ENCODE measurements at regions not wholly inside any gene's neighbourhood (a gene's known extent, or its start where the extent isn't known, plus 50 kb on each side); places are given as distances from the start of the nearest gene placed in this dataset.

DNA sequence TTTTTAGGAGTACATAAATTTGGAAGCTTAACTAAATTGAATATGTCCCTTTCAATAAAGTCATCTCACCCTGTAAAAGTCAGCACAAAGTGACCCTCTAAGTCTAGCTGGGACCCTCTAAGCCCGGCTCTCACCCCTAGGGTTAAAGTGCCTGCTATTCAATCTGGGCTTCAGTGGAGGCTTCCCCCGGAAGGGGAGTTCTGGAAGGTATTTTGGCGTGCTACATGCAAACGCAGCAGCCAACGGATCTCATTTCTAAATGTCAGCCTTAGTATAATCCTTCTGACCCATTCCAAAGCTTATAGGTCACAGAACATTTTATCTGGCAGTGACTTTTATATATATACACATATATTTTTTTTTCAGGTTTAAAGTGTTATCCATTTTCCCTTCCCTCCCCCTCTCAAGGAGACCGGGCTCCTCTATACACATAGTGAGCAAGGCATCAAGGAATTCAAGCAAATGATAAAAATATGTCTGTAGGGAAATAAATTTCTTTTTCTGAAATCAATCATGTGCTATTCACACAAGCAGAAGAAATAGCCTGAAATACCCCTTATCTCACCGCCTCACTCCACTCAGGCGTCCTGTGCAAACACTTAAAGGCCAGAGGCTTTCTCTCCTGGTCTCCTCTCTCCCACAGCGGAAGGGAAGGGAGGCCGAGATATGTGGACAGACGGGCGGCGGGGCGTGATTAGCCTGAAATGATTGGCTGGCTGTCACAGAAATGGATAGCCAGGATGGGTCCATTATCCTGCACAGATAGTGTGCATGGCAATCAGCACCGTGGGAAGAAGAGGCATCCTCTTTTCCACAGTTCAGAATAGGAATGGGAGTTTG lies 301.7 kb downstream of the GALC start:
- Histone ChIP-seq H3K36me3 (ENCODE audit: control insufficient read depth, insufficient read depth, low read length) (no peaks in the 10 kb centered on the region), H3K4me3 (replicated peaks; ENCODE audit: low read depth, low read length) (no peak overlapping the region), H3K27me3 (replicated peaks; ENCODE audit: control insufficient read depth, insufficient read depth, low read length) (no peaks in the 10 kb centered on the region)
- no peak for DNase-seq (ENCODE audit: extremely low read depth, insufficient read length)
- TF ChIP-seq, protein P1, sequence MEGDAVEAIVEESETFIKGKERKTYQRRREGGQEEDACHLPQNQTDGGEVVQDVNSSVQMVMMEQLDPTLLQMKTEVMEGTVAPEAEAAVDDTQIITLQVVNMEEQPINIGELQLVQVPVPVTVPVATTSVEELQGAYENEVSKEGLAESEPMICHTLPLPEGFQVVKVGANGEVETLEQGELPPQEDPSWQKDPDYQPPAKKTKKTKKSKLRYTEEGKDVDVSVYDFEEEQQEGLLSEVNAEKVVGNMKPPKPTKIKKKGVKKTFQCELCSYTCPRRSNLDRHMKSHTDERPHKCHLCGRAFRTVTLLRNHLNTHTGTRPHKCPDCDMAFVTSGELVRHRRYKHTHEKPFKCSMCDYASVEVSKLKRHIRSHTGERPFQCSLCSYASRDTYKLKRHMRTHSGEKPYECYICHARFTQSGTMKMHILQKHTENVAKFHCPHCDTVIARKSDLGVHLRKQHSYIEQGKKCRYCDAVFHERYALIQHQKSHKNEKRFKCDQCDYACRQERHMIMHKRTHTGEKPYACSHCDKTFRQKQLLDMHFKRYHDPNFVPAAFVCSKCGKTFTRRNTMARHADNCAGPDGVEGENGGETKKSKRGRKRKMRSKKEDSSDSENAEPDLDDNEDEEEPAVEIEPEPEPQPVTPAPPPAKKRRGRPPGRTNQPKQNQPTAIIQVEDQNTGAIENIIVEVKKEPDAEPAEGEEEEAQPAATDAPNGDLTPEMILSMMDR (IDR thresholded peaks at IDR 0.05; ENCODE audit: insufficient read depth, low read length, poor library complexity, severe bottlenecking): no peak

DNA sequence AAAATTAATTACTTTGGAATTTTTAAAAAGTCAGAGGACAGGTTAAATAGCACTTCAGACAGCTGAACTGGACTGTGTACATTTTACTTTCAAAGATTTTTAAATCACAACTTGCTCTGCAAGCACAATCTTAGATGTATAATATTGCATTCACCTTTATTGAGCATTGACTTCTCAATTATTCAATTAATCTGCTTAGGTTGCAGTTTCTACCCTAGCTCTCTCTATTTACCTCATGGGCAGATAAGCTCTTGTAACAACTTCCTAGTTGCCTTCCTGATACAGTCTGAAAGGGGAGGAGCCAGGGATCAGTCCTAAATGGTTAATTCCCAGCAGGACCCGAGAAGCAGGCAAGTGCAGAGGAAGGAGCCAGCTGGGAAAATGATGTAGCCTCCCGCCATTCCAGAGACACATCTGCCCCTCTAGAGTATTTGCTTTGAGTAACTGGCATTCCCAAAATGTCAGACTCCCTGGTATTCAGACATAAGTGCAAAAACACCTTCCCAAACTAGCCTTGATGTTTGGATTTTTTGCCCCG lies 302.8 kb downstream of the GALC start:
- H3K4me3 ChIP-seq (replicated peaks; ENCODE audit: low read depth, low read length): no peak overlapping the region
- no peaks in the 10 kb centered on the region for H3K36me3 ChIP-seq (ENCODE audit: control insufficient read depth, insufficient read depth, low read length)
- DNase-seq (ENCODE audit: extremely low read depth, insufficient read length): no peak
- H3K27me3 ChIP-seq (replicated peaks; ENCODE audit: control insufficient read depth, insufficient read depth, low read length): no peaks in the 10 kb centered on the region
- TF ChIP-seq, protein P1 (IDR thresholded peaks at IDR 0.05; ENCODE audit: insufficient read depth, low read length, poor library complexity, severe bottlenecking): no peak

- TF ChIP-seq, protein P1 (IDR thresholded peaks at IDR 0.05; ENCODE audit: insufficient read depth, low read length, poor library complexity, severe bottlenecking): no peak
- Histone ChIP-seq H3K27me3 (replicated peaks; ENCODE audit: control insufficient read depth, insufficient read depth, low read length) (no peaks in the 10 kb centered on the region), H3K4me3 (replicated peaks; ENCODE audit: low read depth, low read length) (no peak overlapping the region), H3K36me3 (ENCODE audit: control insufficient read depth, insufficient read depth, low read length) (no peaks in the 10 kb centered on the region)
- no peak for DNase-seq (ENCODE audit: extremely low read depth, insufficient read length)
Measured at GRCh38 chr14:87688524-87688923, 304.5 kb downstream of the GALC start.

DNA sequence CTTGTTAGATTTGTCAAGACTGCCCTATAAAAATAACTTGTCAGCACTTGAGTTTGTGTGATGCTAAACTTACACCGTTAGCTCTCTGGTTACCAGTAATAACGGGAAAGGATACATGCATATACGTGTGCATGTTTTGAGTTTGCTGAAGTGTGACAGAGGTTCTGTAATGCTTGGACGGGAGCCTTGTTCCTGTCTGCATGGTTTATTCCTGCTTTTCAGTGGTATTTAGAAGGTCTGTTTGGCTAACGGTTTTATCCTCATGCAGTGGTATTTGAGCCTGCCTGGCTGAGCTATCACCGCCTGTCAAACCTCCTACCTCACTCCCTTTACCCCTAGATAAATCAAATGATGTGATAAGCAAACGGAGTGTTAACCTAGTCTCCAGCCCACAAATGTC lies 305.6 kb downstream of the GALC start:
- no peak for DNase-seq (ENCODE audit: extremely low read depth, insufficient read length)
- no peak overlapping the region for H3K4me3 ChIP-seq (replicated peaks; ENCODE audit: low read depth, low read length)
- TF ChIP-seq, protein P1 (IDR thresholded peaks at IDR 0.05; ENCODE audit: insufficient read depth, low read length, poor library complexity, severe bottlenecking): no peak
- no peaks in the 10 kb centered on the region for H3K27me3 ChIP-seq (replicated peaks; ENCODE audit: control insufficient read depth, insufficient read depth, low read length)
- no peaks in the 10 kb centered on the region for H3K36me3 ChIP-seq (ENCODE audit: control insufficient read depth, insufficient read depth, low read length)

GRCh38 chr14:87686746-87687145 lies 306.2 kb downstream of the GALC start:
- Histone ChIP-seq H3K36me3 (ENCODE audit: control insufficient read depth, insufficient read depth, low read length) (no peaks in the 10 kb centered on the region), H3K4me3 (replicated peaks; ENCODE audit: low read depth, low read length) (no peak overlapping the region), H3K27me3 (replicated peaks; ENCODE audit: control insufficient read depth, insufficient read depth, low read length) (no peaks in the 10 kb centered on the region)
- TF ChIP-seq, protein P1 (IDR thresholded peaks at IDR 0.05; ENCODE audit: insufficient read depth, low read length, poor library complexity, severe bottlenecking): no peak
- no peak for DNase-seq (ENCODE audit: extremely low read depth, insufficient read length)
